Mesothelial cell of epicardium (in vitro differentiated cells): ENCODE measurements at regions not wholly inside any gene's neighbourhood (a gene's known extent, or its start where the extent isn't known, plus 50 kb on each side); places are given as distances from the start of the nearest gene placed in this dataset.

Experiments used
- DNase-seq, 2 experiments: peaks; one replicate each; pipeline ENCODE4 v3.0.0; 2021; ENCODE audit warnings: low spot score in 2 of 2; ENCODE audit not compliant: unreplicated experiment in 2 of 2
- H3K27ac Mint-ChIP-seq: 2 replicates; pipeline ENCODE4 v1.8.0; 2021; ENCODE audit warnings: mixed read lengths
- H3K27me3 Mint-ChIP-seq: 2 replicates; pipeline ENCODE4 v1.8.0; 2021; ENCODE audit warnings: low read depth, mixed read lengths
- H3K36me3 Mint-ChIP-seq: 2 replicates; pipeline ENCODE4 v1.8.0; 2021; ENCODE audit warnings: mixed read lengths
- H3K4me1 Mint-ChIP-seq: 2 replicates; pipeline ENCODE4 v1.8.0; 2021; ENCODE audit warnings: mixed read lengths
- H3K4me3 Mint-ChIP-seq: 2 replicates; pipeline ENCODE4 v1.8.0; 2021; ENCODE audit warnings: mild to moderate bottlenecking, moderate library complexity, mixed read lengths
- H3K9me3 Mint-ChIP-seq: 2 replicates; pipeline ENCODE4 v1.8.0; 2021; ENCODE audit warnings: mixed read lengths
- CTCF ChIP-seq: fragments of 200-600 bp; sonication (generic); IDR thresholded peaks from one replicate; pipeline ENCODE4 v1.5.0; 2021; ENCODE audit warnings: antibody characterized with exemption; ENCODE audit not compliant: unreplicated experiment

GRCh38 chr5:143685246-143685815 lies 126.6 kb upstream of the HMHB1 start:
- H3K27ac Mint-ChIP-seq: no peak overlapping the region
- TF ChIP-seq CTCF: no peak
- H3K36me3 Mint-ChIP-seq: peaks cover 5% of the 10 kb centered on the region
- H3K4me1 Mint-ChIP-seq: peaks cover 21% of the 10 kb centered on the region
- DNase-seq: no peak
- H3K9me3 Mint-ChIP-seq: peaks cover 21% of the 10 kb centered on the region
- H3K4me3 Mint-ChIP-seq: no peak overlapping the region
- no peaks in the 10 kb centered on the region for H3K27me3 Mint-ChIP-seq

- no peak for TF ChIP-seq CTCF
- H3K4me1 Mint-ChIP-seq: peaks cover 26% of the 10 kb centered on the region
- no peaks in the 10 kb centered on the region for H3K36me3 Mint-ChIP-seq
- H3K27ac Mint-ChIP-seq: no peak overlapping the region
- H3K27me3 Mint-ChIP-seq: no peaks in the 10 kb centered on the region
- H3K4me3 Mint-ChIP-seq: no peak overlapping the region
- H3K9me3 Mint-ChIP-seq: peaks cover 10% of the 10 kb centered on the region
- no peak for DNase-seq
Measured at GRCh38 chr5:143683459-143683858, 128.5 kb upstream of the HMHB1 start.

- no peak for TF ChIP-seq CTCF
- no peaks in the 10 kb centered on the region for H3K36me3 Mint-ChIP-seq
- peaks cover 30% of the 10 kb centered on the region for H3K4me1 Mint-ChIP-seq
- H3K4me3 Mint-ChIP-seq: no peak overlapping the region
- no peak overlapping the region for H3K27ac Mint-ChIP-seq
- DNase-seq: no peak
- peaks cover 6% of the 10 kb centered on the region for H3K9me3 Mint-ChIP-seq
- H3K27me3 Mint-ChIP-seq: no peaks in the 10 kb centered on the region
Measured at GRCh38 chr5:143682929-143683386, 129.0 kb upstream of the HMHB1 start.

GRCh38 chr5:143682246-143682905 lies 129.6 kb upstream of the HMHB1 start:
- H3K27me3 Mint-ChIP-seq: no peaks in the 10 kb centered on the region
- peak overlapping the region; percentile 4 for H3K27ac Mint-ChIP-seq
- DNase-seq: no peak
- TF ChIP-seq CTCF: no peak
- no peaks in the 10 kb centered on the region for H3K36me3 Mint-ChIP-seq
- peaks cover 34% of the 10 kb centered on the region for H3K4me1 Mint-ChIP-seq
- peaks cover 6% of the 10 kb centered on the region for H3K9me3 Mint-ChIP-seq
- no peak overlapping the region for H3K4me3 Mint-ChIP-seq

GRCh38 chr5:143680672-143681259 lies 131.2 kb upstream of the HMHB1 start:
- H3K4me3 Mint-ChIP-seq: no peak overlapping the region
- no peaks in the 10 kb centered on the region for H3K27me3 Mint-ChIP-seq
- H3K9me3 Mint-ChIP-seq: peaks cover 6% of the 10 kb centered on the region
- H3K4me1 Mint-ChIP-seq: peaks cover 42% of the 10 kb centered on the region
- no peak overlapping the region for H3K27ac Mint-ChIP-seq
- no peak for TF ChIP-seq CTCF
- DNase-seq: no peak
- no peaks in the 10 kb centered on the region for H3K36me3 Mint-ChIP-seq
